Keratinocyte (primary cell): ENCODE measurements at regions not wholly inside any gene's neighbourhood (a gene's known extent, or its start where the extent isn't known, plus 50 kb on each side); places are given as distances from the start of the nearest gene placed in this dataset.

ENCODE experiments used
- DNase-seq: peaks from one replicate; pipeline ENCODE4 v3.0.0-alpha.2; 2011; ENCODE audit warnings: low read depth, missing footprints, low spot score
- FAIRE-seq: peaks from 2 replicates; lab custom pipeline; 2011; peaks lifted over from hg19 to GRCh38; lab: Jason Lieb, UNC
- H2AFZ ChIP-seq: 2 replicates; pipeline ENCODE4 v1.6.0; 2012; ENCODE audit warnings: low read length, control low read depth, inconsistent platforms; ENCODE audit not compliant: control insufficient read depth
- H3K27ac ChIP-seq: 2 replicates; pipeline ENCODE4 v1.5.1; 2011; ENCODE audit warnings: low read length; ENCODE audit not compliant: control insufficient read depth, insufficient read depth
- H3K27me3 ChIP-seq: 3 replicates; pipeline ENCODE4 v1.6.0; 2011; ENCODE audit warnings: low read length; ENCODE audit not compliant: control insufficient read depth, insufficient read depth; ENCODE audit errors: extremely low read depth
- H3K36me3 ChIP-seq, 2 experiments: 2 replicates in 1 of 2; 3 replicates in 1 of 2; pipeline ENCODE4 v1.5.1; 2011; ENCODE audit warnings: low read length in 2 of 2, mild to moderate bottlenecking in 1 of 2; ENCODE audit not compliant: control insufficient read depth in 2 of 2, insufficient read depth in 2 of 2; ENCODE audit errors: extremely low read depth in 1 of 2
- H3K4me1 ChIP-seq: 3 replicates; pipeline ENCODE4 v1.5.1; 2011; ENCODE audit warnings: low read length; ENCODE audit not compliant: control insufficient read depth, insufficient read depth; ENCODE audit errors: extremely low read depth
- H3K4me2 ChIP-seq: 3 replicates; pipeline ENCODE4 v1.6.0; 2011; ENCODE audit warnings: low read depth, low read length; ENCODE audit not compliant: control insufficient read depth, insufficient read depth; ENCODE audit errors: extremely low read depth
- H3K4me3 ChIP-seq, 3 experiments: fragments of 200-600 bp in 1 of 3; sonication (generic) in 1 of 3; 2 replicates in 2 of 3; 3 replicates in 1 of 3; pipeline ENCODE4 v1.5.1; 2011 to 2016; ENCODE audit warnings: low read length in 3 of 3, mild to moderate bottlenecking in 3 of 3, control low read depth in 2 of 3, inconsistent platforms in 1 of 3, low read depth in 1 of 3, mixed read lengths in 1 of 3, mixed run types in 1 of 3, moderate library complexity in 1 of 3; ENCODE audit not compliant: control insufficient read depth in 2 of 3, insufficient read depth in 2 of 3; ENCODE audit errors: extremely low read depth in 1 of 3
- H3K79me2 ChIP-seq: 2 replicates; pipeline ENCODE4 v1.6.0; 2012; ENCODE audit warnings: low read length; ENCODE audit not compliant: control insufficient read depth, insufficient read depth
- H3K9ac ChIP-seq: 3 replicates; pipeline ENCODE4 v1.6.0; 2011; ENCODE audit warnings: low read length; ENCODE audit not compliant: control insufficient read depth, insufficient read depth; ENCODE audit errors: extremely low read depth
- H3K9me1 ChIP-seq: 3 replicates; pipeline ENCODE4 v1.6.0; 2011; ENCODE audit warnings: low read length; ENCODE audit not compliant: control insufficient read depth, insufficient read depth; ENCODE audit errors: extremely low read depth
- H3K9me3 ChIP-seq: 2 replicates; pipeline ENCODE4 v1.5.1; 2012; ENCODE audit warnings: low read depth, low read length; ENCODE audit not compliant: control insufficient read depth
- H4K20me1 ChIP-seq: 3 replicates; pipeline ENCODE4 v1.6.0; 2011; ENCODE audit warnings: low read length; ENCODE audit not compliant: control insufficient read depth, insufficient read depth; ENCODE audit errors: extremely low read depth
- CTCF ChIP-seq, 3 experiments: IDR thresholded peaks in 1 of 3; conservative IDR thresholded peaks in 1 of 3; optimal IDR thresholded peaks in 1 of 3; 2 replicates in 2 of 3; 3 replicates in 1 of 3; pipeline versions ENCODE3 to v1.5.1; 2011; ENCODE audit warnings: low read length in 3 of 3, mild to moderate bottlenecking in 3 of 3, moderate library complexity in 2 of 3, control low read depth in 1 of 3, inconsistent platforms in 1 of 3; ENCODE audit not compliant: insufficient read depth in 2 of 3; ENCODE audit errors: extremely low read depth in 1 of 3
- EZH2 ChIP-seq: IDR thresholded peaks from one replicate; pipeline ENCODE4 v1.6.1; 2012; ENCODE audit warnings: inconsistent platforms, mild to moderate bottlenecking, low read length, moderate library complexity
- dilution Hi-C: fragments of 300-500 bp; cut with MboI; formaldehyde crosslinking; loops from one replicate; pipeline ENCODE4 v1.7.0; 2020; ENCODE audit warnings: low sequenced_read_pairs; ENCODE audit not compliant: extremely low pct_ligation_motif_present

- Histone ChIP-seq H3K27ac (peak overlapping the region; percentile 56), H3K79me2 (no peaks in the 10 kb centered on the region), H3K4me1 (peaks cover 54% of the 10 kb centered on the region), H2AFZ (peak overlapping the region; percentile 14), H4K20me1 (no peaks in the 10 kb centered on the region), H3K4me2 (peak overlapping the region; percentile 42), H3K4me3 (no peak overlapping the region), H3K9ac (peak overlapping the region; percentile 1), H3K9me3 (no peaks in the 10 kb centered on the region), H3K36me3 (no peaks in the 10 kb centered on the region), H3K27me3 (no peaks in the 10 kb centered on the region), H3K9me1 (no peaks in the 10 kb centered on the region)
- dilution Hi-C loops, result no loop called here
- TF ChIP-seq EZH2 (no peak), CTCF (optimal IDR thresholded peaks at IDR 0.05 in 1 of 3, IDR thresholded peaks at IDR 0.05 in 1 of 3, conservative IDR thresholded peaks at IDR 0.05 in 1 of 3; ENCODE audit: extremely low read depth in 1 of 3, insufficient read depth in 2 of 3, low read length in 3 of 3) (no peak)
- FAIRE-seq, result peak; percentile 71
- DNase-seq, result no peak
Measured at GRCh38 chr5:96075579-96076289, 114.1 kb upstream of the ELL2 start.

- Histone ChIP-seq H3K4me1 (peaks cover 50% of the 10 kb centered on the region), H3K27me3 (no peaks in the 10 kb centered on the region), H2AFZ (no peak overlapping the region), H3K27ac (peak overlapping the region; percentile 56), H3K9me3 (no peaks in the 10 kb centered on the region), H3K4me2 (no peak overlapping the region), H4K20me1 (no peaks in the 10 kb centered on the region), H3K4me3 (no peak overlapping the region), H3K9me1 (no peaks in the 10 kb centered on the region), H3K9ac (no peak overlapping the region), H3K79me2 (no peaks in the 10 kb centered on the region), H3K36me3 (no peaks in the 10 kb centered on the region)
- dilution Hi-C loops, result no loop called here
- DNase-seq (no peak), FAIRE-seq (no peak)
- TF ChIP-seq EZH2 (no peak), CTCF (optimal IDR thresholded peaks at IDR 0.05 in 1 of 3, IDR thresholded peaks at IDR 0.05 in 1 of 3, conservative IDR thresholded peaks at IDR 0.05 in 1 of 3; ENCODE audit: extremely low read depth in 1 of 3, insufficient read depth in 2 of 3, low read length in 3 of 3) (no peak)
Measured at GRCh38 chr5:96074870-96075269, 113.2 kb upstream of the ELL2 start.
